ENCODE measurements at regions not wholly inside any gene's neighbourhood (a gene's known extent, or its start where the extent isn't known, plus 50 kb on each side); places are given as distances from the start of the nearest gene placed in this dataset.
"Not testable (repeated sequence)": the region's sequence is repeated elsewhere in the genome, so short reads cannot be mapped to it uniquely, and the experiment has no call there.

GRCh38 chr4:42205541-42205940, 53.1 kb upstream of the BEND4 start:
- DNase-seq, result no peak

- no peak for DNase-seq
Measured at GRCh38 chr4:42216664-42217063, 64.2 kb upstream of the BEND4 start.

GRCh38 chr4:42225286-42225685, 72.8 kb upstream of the BEND4 start:
- DNase-seq, result no peak

GRCh38 chr4:42234817-42235216, 82.4 kb upstream of the BEND4 start:
- no peak for DNase-seq

GRCh38 chr4:42235304-42236021, 83.0 kb upstream of the BEND4 start:
- DNase-seq, result no peak

- no peak for DNase-seq
Measured at GRCh38 chr4:42237010-42237409, 84.6 kb upstream of the BEND4 start.

GRCh38 chr4:42237451-42237850, 85.0 kb upstream of the BEND4 start:
- DNase-seq, result no peak

GRCh38 chr4:42248972-42249371, 96.5 kb upstream of the BEND4 start:
- DNase-seq, result no peak

- DNase-seq, result no peak
Measured at GRCh38 chr4:42252315-42252714, 99.9 kb upstream of the BEND4 start.

GRCh38 chr4:42257645-42258044, 105.2 kb upstream of the BEND4 start:
- not testable (repeated sequence) for DNase-seq

- DNase-seq, result no peak
Measured at GRCh38 chr4:42262701-42263490, 110.4 kb upstream of the BEND4 start.

GRCh38 chr4:42265782-42266602, 113.5 kb upstream of the BEND4 start:
- no peak for DNase-seq

- no peak for DNase-seq
Measured at GRCh38 chr4:42267724-42268123, 115.3 kb upstream of the BEND4 start.

GRCh38 chr4:42268824-42269223, 116.4 kb upstream of the BEND4 start:
- no peak for DNase-seq

GRCh38 chr4:42271096-42271495, 118.6 kb upstream of the BEND4 start:
- DNase-seq, result no peak

GRCh38 chr4:42277291-42277690, 120.0 kb upstream of the SHISA3 start:
- DNase-seq, result no peak

GRCh38 chr4:42278709-42279324, 118.5 kb upstream of the SHISA3 start:
- no peak for DNase-seq

- peak in 1 of 2 donors; percentile 10 for DNase-seq
Measured at GRCh38 chr4:42280327-42281095, 116.8 kb upstream of the SHISA3 start.

GRCh38 chr4:42281324-42282020, 115.8 kb upstream of the SHISA3 start:
- DNase-seq, result no peak

GRCh38 chr4:42282081-42282901, 115.0 kb upstream of the SHISA3 start:
- DNase-seq, result peak in 1 of 2 donors; percentile 44

- no peak for DNase-seq
Measured at GRCh38 chr4:42284030-42284429, 113.3 kb upstream of the SHISA3 start.

Measured in CD4-positive, alpha-beta T cell treated with Interleukin-4 for 1 hour (primary cell).